HS-27A (cell line): ENCODE measurements at regions not wholly inside any gene's neighbourhood (a gene's known extent, or its start where the extent isn't known, plus 50 kb on each side); places are given as distances from the start of the nearest gene placed in this dataset.
A peak's percentile ranks its signal among the peaks of the same experiment; 100 is the strongest.
"Not testable (repeated sequence)": the region's sequence is repeated elsewhere in the genome, so short reads cannot be mapped to it uniquely, and the experiment has no call there.

Source experiments
- DNase-seq: peaks from one replicate; pipeline ENCODE4 v3.0.0-alpha.2; 2012; ENCODE audit warnings: low read depth, missing footprints

GRCh38 chr4:71081192-71081591 lies 87.7 kb downstream of the DCK start:
- no peak for DNase-seq

- no peak for DNase-seq
Observed at GRCh38 chr4:71093745-71094144, 100.3 kb downstream of the DCK start.

GRCh38 chr4:71094201-71094600 lies 100.8 kb downstream of the DCK start:
- DNase-seq: no peak

- DNase-seq: no peak
Observed at GRCh38 chr4:71095141-71095540, 101.7 kb downstream of the DCK start.

- no peak for DNase-seq
Observed at GRCh38 chr4:71095545-71095944, 102.1 kb downstream of the DCK start.

- no peak for DNase-seq
Observed at GRCh38 chr4:71107726-71108125, 114.3 kb downstream of the DCK start.

- no peak for DNase-seq
Observed at GRCh38 chr4:71110499-71110898, 117.0 kb downstream of the DCK start.

GRCh38 chr4:71111133-71111532 lies 117.7 kb downstream of the DCK start:
- not testable (repeated sequence) for DNase-seq

- DNase-seq: no peak
Observed at GRCh38 chr4:71113294-71113693, 119.8 kb downstream of the DCK start.

GRCh38 chr4:71120831-71121524 lies 127.5 kb downstream of the DCK start:
- no peak for DNase-seq

GRCh38 chr4:71123951-71124350 lies 130.5 kb downstream of the DCK start:
- no peak for DNase-seq

- no peak for DNase-seq
Observed at GRCh38 chr4:71125137-71125536, 131.7 kb downstream of the DCK start.

- peak; percentile 77 for DNase-seq
Observed at GRCh38 chr4:71126719-71127118, 133.3 kb downstream of the DCK start.

- peak; percentile 42 for DNase-seq
Observed at GRCh38 chr4:71130827-71131603, 137.6 kb downstream of the DCK start.

GRCh38 chr4:71132486-71132885 lies 139.0 kb downstream of the DCK start:
- no peak for DNase-seq

GRCh38 chr4:71133491-71133890 lies 140.0 kb downstream of the DCK start:
- no peak for DNase-seq

GRCh38 chr4:71136071-71136470 lies 142.6 kb downstream of the DCK start:
- no peak for DNase-seq

GRCh38 chr4:71138007-71138615 lies 144.7 kb downstream of the DCK start:
- DNase-seq: no peak

- no peak for DNase-seq
Observed at GRCh38 chr4:71140563-71140962, 147.1 kb downstream of the DCK start.

GRCh38 chr4:71141125-71141524 lies 147.7 kb downstream of the DCK start:
- DNase-seq: no peak

- DNase-seq: no peak
Observed at GRCh38 chr4:71147261-71147660, 153.8 kb downstream of the DCK start.

GRCh38 chr4:71148545-71148944 lies 155.1 kb downstream of the DCK start:
- no peak for DNase-seq

GRCh38 chr4:71151054-71151453 lies 157.6 kb downstream of the DCK start:
- no peak for DNase-seq
